ENCODE measurements at regions not wholly inside any gene's neighbourhood (a gene's known extent, or its start where the extent isn't known, plus 50 kb on each side); places are given as distances from the start of the nearest gene placed in this dataset.

DNA sequence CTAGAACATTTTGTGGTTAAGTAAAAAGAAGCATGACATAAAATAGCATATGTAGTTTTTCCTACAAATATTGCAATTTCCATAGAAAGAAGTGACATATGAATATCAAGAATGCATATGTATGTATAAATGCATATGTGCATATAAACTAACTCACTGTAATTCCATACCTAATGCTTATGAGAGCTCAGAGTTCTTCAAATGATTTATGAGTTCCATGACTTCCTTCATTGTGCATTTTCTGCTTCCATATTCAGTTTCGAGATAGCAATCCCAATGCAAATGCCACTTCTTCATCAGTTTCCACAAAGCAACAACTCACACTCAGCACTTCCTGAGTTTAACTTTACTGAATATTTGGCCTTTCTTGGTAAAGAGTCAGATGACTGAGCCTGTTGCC, 1744.3 kb upstream of the MIR17HG start:
- H3K27me3 ChIP-seq (ENCODE audit: control insufficient read depth, insufficient read depth, low read length), result no peaks in the 10 kb centered on the region
- no peaks in the 10 kb centered on the region for H3K4me1 ChIP-seq (ENCODE audit: control insufficient read depth, insufficient read depth, low read length)
- no peak overlapping the region for H3K9ac ChIP-seq (ENCODE audit: low read depth, low read length)
- H3K9me3 ChIP-seq (ENCODE audit: control insufficient read depth, insufficient read depth, low read length), result no peaks in the 10 kb centered on the region
- H3K36me3 ChIP-seq (ENCODE audit: control insufficient read depth, insufficient read depth, low read length), result no peaks in the 10 kb centered on the region
- no peak overlapping the region for H3K4me3 ChIP-seq (ENCODE audit: low read depth, low read length)

DNA sequence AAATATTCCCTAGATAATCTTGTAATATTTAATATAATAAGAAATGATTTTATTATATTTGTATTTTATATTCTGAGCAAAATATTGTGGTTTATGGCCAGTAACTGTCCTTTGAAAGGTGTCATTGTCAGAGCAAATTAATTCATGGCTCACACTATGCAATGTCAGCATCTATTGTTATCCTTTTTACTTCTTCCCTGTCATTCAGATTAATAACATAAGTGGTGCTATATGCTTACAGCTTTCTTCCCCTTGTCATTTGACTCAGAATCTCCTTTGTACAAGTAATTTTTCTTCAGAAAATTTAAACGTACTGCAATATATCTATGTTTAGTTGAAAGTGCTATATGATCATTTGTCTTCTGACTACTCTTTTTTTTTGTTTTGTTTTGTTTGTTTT, 1738.2 kb upstream of the MIR17HG start:
- H3K9ac ChIP-seq (ENCODE audit: low read depth, low read length), result no peak overlapping the region
- no peaks in the 10 kb centered on the region for H3K4me1 ChIP-seq (ENCODE audit: control insufficient read depth, insufficient read depth, low read length)
- H3K4me3 ChIP-seq (ENCODE audit: low read depth, low read length), result no peak overlapping the region
- no peaks in the 10 kb centered on the region for H3K36me3 ChIP-seq (ENCODE audit: control insufficient read depth, insufficient read depth, low read length)
- no peaks in the 10 kb centered on the region for H3K27me3 ChIP-seq (ENCODE audit: control insufficient read depth, insufficient read depth, low read length)
- H3K9me3 ChIP-seq (ENCODE audit: control insufficient read depth, insufficient read depth, low read length), result no peaks in the 10 kb centered on the region

DNA sequence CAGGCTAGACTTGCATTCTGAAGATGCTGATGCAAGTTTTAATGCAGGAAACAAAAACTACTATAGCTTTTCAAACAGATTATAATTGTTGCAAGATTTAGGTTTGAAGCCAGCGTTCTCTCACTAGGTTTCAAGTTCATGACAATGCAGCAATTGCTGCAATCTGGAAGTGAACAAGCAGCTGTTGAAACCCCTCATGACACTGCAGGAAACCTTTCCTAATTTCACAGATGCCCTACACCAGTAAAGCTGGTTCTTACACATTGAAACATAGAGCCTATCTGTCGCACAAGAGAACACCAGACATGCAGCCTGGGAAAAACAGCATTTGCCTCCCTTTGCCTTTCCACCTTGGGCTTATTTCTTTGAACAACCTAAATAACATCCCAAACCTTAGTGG, 1737.2 kb upstream of the MIR17HG start:
- Histone ChIP-seq H3K27me3 (ENCODE audit: control insufficient read depth, insufficient read depth, low read length) (no peaks in the 10 kb centered on the region), H3K36me3 (ENCODE audit: control insufficient read depth, insufficient read depth, low read length) (no peaks in the 10 kb centered on the region), H3K4me3 (ENCODE audit: low read depth, low read length) (no peak overlapping the region), H3K9ac (ENCODE audit: low read depth, low read length) (no peak overlapping the region), H3K9me3 (ENCODE audit: control insufficient read depth, insufficient read depth, low read length) (no peaks in the 10 kb centered on the region), H3K4me1 (ENCODE audit: control insufficient read depth, insufficient read depth, low read length) (no peaks in the 10 kb centered on the region)

DNA sequence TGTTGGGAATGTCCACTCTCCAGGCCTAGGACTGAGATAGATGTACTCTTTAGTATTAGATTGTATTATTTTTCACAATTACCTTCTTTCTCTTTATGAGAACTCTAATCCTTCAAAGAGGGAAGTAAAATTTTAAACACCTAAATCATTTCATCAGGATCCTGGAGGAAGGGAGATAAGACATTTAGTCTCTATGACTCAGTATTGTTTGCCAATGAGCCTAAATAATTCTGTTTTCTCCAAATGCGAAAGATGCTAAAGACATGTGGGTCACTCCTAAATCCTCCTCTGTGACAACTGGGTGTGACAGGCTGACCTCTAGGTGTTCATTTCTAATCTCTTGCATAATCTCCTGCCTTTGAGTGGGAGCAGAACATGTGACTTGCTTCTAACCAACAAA, 1736.6 kb upstream of the MIR17HG start:
- no peaks in the 10 kb centered on the region for H3K36me3 ChIP-seq (ENCODE audit: control insufficient read depth, insufficient read depth, low read length)
- no peaks in the 10 kb centered on the region for H3K27me3 ChIP-seq (ENCODE audit: control insufficient read depth, insufficient read depth, low read length)
- no peak overlapping the region for H3K9ac ChIP-seq (ENCODE audit: low read depth, low read length)
- no peaks in the 10 kb centered on the region for H3K4me1 ChIP-seq (ENCODE audit: control insufficient read depth, insufficient read depth, low read length)
- no peak overlapping the region for H3K4me3 ChIP-seq (ENCODE audit: low read depth, low read length)
- H3K9me3 ChIP-seq (ENCODE audit: control insufficient read depth, insufficient read depth, low read length), result no peaks in the 10 kb centered on the region

DNA sequence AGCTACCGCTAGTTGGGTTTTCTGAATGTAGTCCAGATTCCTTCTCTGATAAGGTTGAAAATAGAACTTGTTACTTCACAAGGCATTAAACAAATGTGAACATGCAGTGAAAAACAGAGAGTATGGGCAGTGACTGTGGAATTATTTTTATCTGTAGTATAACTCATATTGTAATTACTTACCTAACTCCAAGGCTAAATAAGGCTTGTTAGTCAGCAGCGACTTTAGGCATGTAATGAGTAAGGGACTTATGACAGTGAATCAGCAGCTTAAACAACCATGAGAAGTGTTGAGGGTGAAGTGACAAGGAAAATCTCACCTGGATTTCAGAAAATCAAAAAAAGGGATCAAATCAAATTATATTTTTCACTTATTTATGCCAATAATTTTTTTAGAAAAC, 1719.5 kb upstream of the MIR17HG start:
- Histone ChIP-seq H3K36me3 (ENCODE audit: control insufficient read depth, insufficient read depth, low read length) (no peaks in the 10 kb centered on the region), H3K9ac (ENCODE audit: low read depth, low read length) (no peak overlapping the region), H3K4me1 (ENCODE audit: control insufficient read depth, insufficient read depth, low read length) (no peaks in the 10 kb centered on the region), H3K9me3 (ENCODE audit: control insufficient read depth, insufficient read depth, low read length) (no peaks in the 10 kb centered on the region), H3K4me3 (ENCODE audit: low read depth, low read length) (no peak overlapping the region), H3K27me3 (ENCODE audit: control insufficient read depth, insufficient read depth, low read length) (no peaks in the 10 kb centered on the region)

DNA sequence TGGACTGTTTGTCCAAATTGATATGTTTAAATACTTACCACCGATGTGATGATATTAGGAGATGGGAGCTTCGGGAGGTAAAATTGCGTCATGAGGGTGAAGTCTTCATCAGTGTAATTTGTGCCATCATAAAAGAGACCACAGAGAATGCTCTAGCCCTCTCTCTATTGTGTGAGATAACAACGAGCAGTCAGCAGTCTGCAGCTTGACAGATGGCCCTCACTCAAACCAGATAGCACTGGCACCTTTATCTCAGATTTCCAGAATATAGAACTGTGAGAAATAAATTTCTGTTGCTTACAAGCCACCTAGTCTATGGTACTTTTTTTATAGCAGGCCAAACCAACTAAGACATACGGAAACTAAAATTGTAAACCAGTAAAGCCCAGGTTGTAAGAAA, 1718.9 kb upstream of the MIR17HG start:
- H3K9ac ChIP-seq (ENCODE audit: low read depth, low read length), result no peak overlapping the region
- no peak overlapping the region for H3K4me3 ChIP-seq (ENCODE audit: low read depth, low read length)
- H3K27me3 ChIP-seq (ENCODE audit: control insufficient read depth, insufficient read depth, low read length), result no peaks in the 10 kb centered on the region
- no peaks in the 10 kb centered on the region for H3K4me1 ChIP-seq (ENCODE audit: control insufficient read depth, insufficient read depth, low read length)
- no peaks in the 10 kb centered on the region for H3K9me3 ChIP-seq (ENCODE audit: control insufficient read depth, insufficient read depth, low read length)
- no peaks in the 10 kb centered on the region for H3K36me3 ChIP-seq (ENCODE audit: control insufficient read depth, insufficient read depth, low read length)

DNA sequence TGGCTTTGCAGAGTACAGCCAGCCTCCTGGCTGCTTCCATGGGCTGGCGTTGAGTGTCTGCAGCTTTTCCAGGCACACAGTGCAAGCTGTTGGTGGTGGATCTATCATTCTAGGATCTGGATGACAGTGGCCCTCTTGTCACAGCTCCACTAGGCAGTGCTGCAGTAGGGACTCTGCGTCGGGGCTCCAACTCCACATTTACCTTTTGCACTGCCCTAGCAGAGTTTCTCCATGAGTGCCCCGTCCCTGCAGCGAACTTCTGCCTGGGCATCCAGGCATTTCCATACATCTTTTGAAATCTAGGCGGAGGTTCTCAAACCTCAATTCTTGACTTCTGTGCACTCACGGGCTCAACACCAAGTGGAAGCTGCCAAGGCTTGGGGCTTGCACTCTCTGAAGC, 1697.3 kb upstream of the MIR17HG start:
- Histone ChIP-seq H3K9ac (ENCODE audit: low read depth, low read length) (no peak overlapping the region), H3K4me1 (ENCODE audit: control insufficient read depth, insufficient read depth, low read length) (no peaks in the 10 kb centered on the region), H3K4me3 (ENCODE audit: low read depth, low read length) (no peak overlapping the region), H3K36me3 (ENCODE audit: control insufficient read depth, insufficient read depth, low read length) (no peaks in the 10 kb centered on the region), H3K9me3 (ENCODE audit: control insufficient read depth, insufficient read depth, low read length) (no peaks in the 10 kb centered on the region), H3K27me3 (ENCODE audit: control insufficient read depth, insufficient read depth, low read length) (no peaks in the 10 kb centered on the region)

DNA sequence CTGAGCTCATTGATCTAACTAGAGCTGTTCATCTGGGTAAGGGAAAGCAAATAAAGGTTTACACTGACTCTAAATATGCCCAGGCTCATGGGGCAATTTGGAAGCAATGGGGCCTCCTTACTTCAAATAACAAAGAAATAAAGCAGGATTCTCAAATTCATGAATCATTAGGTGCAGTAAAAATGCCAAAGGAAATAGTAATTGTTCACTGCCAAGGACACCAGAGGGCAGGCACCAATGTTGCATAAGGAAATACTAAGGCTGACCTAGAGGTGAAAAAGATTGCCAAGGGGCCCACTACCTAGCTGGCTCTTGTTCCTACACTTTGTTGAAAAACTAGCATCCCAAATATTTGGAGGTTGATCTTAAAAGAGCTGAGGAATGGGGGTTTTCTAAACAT, 1686.7 kb upstream of the MIR17HG start:
- Histone ChIP-seq H3K9ac (ENCODE audit: low read depth, low read length) (no peak overlapping the region), H3K9me3 (ENCODE audit: control insufficient read depth, insufficient read depth, low read length) (no peaks in the 10 kb centered on the region), H3K27me3 (ENCODE audit: control insufficient read depth, insufficient read depth, low read length) (no peaks in the 10 kb centered on the region), H3K4me1 (ENCODE audit: control insufficient read depth, insufficient read depth, low read length) (no peaks in the 10 kb centered on the region), H3K4me3 (ENCODE audit: low read depth, low read length) (no peak overlapping the region), H3K36me3 (ENCODE audit: control insufficient read depth, insufficient read depth, low read length) (no peaks in the 10 kb centered on the region)

DNA sequence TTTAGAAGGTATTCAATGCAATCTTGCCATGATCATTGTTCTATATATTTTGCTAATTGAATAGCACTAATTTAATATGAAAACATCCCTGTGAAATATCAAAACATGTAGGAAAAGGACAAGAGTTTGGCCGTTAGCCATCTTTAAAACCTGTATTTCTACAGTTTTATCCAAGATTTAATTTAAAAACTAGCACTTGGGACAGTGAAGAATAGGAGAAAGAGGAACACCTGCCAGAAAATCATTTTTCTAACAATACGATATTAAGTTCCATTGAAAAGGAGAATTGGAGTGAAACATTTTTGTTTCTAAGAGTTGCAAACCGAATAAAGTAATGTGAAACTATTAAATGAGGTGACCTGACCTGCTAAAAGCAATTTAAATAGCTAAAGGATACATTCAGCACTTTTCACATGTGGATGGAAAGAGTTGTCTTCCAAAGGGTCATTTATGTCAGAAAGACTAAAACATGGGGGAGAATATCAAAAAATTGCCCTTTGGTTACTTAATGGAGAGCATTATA, 1673.6 kb upstream of the MIR17HG start:
- Histone ChIP-seq H3K36me3 (ENCODE audit: control insufficient read depth, insufficient read depth, low read length) (no peaks in the 10 kb centered on the region), H3K9ac (ENCODE audit: low read depth, low read length) (no peak overlapping the region), H3K4me3 (ENCODE audit: low read depth, low read length) (no peak overlapping the region), H3K4me1 (ENCODE audit: control insufficient read depth, insufficient read depth, low read length) (no peaks in the 10 kb centered on the region), H3K27me3 (ENCODE audit: control insufficient read depth, insufficient read depth, low read length) (no peaks in the 10 kb centered on the region), H3K9me3 (ENCODE audit: control insufficient read depth, insufficient read depth, low read length) (no peaks in the 10 kb centered on the region)

DNA sequence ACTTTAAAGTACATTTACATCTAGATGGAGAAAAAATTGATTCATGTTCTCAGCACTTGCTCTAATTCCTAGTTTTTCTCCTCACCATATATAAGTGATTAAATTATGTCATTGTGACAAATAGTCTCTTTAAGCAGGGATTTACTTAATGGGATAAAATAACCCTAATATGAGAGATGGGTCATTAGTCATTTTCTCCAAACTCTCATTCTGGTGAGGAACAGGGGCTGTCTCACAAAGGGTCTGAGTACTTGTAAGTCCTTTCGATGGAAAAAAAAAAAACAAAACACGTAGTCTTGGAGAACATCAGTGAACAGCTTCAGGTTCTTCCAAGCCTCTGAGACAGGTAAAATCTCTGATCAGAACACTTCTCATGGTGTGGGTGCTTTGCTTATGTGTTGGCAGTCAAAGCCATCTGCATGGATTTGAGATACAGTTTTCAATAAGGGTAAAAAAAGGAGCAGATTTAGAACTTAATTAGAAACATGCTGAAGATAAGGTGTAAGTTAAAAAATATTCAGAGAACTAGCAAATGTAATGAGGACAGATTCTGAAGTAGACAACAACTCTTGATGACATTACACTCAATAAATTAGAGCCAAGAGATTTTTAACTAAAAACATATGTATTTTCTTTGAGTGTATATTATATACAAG, 1668.9 kb upstream of the MIR17HG start:
- Histone ChIP-seq H3K9me3 (ENCODE audit: control insufficient read depth, insufficient read depth, low read length) (no peaks in the 10 kb centered on the region), H3K27me3 (ENCODE audit: control insufficient read depth, insufficient read depth, low read length) (no peaks in the 10 kb centered on the region), H3K4me1 (ENCODE audit: control insufficient read depth, insufficient read depth, low read length) (no peaks in the 10 kb centered on the region), H3K4me3 (ENCODE audit: low read depth, low read length) (no peak overlapping the region), H3K9ac (ENCODE audit: low read depth, low read length) (no peak overlapping the region), H3K36me3 (ENCODE audit: control insufficient read depth, insufficient read depth, low read length) (no peaks in the 10 kb centered on the region)

DNA sequence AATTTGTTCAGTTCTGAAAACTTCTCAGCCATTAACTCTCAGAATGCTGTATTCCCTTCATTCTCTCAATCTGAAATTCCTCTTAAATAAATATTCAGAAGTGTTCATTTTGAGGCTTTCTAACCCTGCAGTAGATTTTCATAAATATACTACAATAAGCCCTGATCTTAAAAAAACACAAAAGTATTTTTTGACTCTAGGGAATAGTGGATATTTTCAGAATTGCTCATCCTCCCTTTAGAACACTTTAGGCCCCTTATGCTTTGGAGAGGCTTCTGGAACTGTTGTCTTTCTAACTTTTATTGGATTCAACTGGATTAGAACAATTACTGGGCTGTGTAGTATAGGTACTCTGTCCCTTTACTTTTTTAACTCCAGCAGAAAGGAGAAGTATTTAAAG, 1662.6 kb upstream of the MIR17HG start:
- Histone ChIP-seq H3K4me1 (ENCODE audit: control insufficient read depth, insufficient read depth, low read length) (no peaks in the 10 kb centered on the region), H3K27me3 (ENCODE audit: control insufficient read depth, insufficient read depth, low read length) (no peaks in the 10 kb centered on the region), H3K9ac (ENCODE audit: low read depth, low read length) (no peak overlapping the region), H3K4me3 (ENCODE audit: low read depth, low read length) (no peak overlapping the region), H3K9me3 (ENCODE audit: control insufficient read depth, insufficient read depth, low read length) (no peaks in the 10 kb centered on the region), H3K36me3 (ENCODE audit: control insufficient read depth, insufficient read depth, low read length) (no peaks in the 10 kb centered on the region)

DNA sequence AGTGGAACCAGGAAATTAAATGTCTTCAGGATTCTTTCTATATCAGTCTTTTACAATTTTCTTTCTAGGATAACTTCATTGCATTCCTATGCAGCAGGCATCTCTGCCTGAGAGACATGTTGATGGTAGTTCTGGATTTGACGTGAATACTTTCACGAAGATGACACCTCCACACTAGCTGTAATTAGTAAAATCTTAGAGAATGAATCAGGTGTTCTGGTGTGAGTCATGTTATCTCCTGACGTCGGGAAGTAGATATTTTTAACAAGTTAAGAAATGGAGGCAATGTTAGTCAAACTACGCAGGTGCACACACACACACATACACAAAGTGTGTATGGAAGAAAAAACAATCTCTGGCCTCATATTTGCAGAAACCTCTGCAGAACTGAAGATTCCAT, 1661.3 kb upstream of the MIR17HG start:
- Histone ChIP-seq H3K27me3 (ENCODE audit: control insufficient read depth, insufficient read depth, low read length) (no peaks in the 10 kb centered on the region), H3K4me3 (ENCODE audit: low read depth, low read length) (no peak overlapping the region), H3K4me1 (ENCODE audit: control insufficient read depth, insufficient read depth, low read length) (no peaks in the 10 kb centered on the region), H3K9ac (ENCODE audit: low read depth, low read length) (no peak overlapping the region), H3K36me3 (ENCODE audit: control insufficient read depth, insufficient read depth, low read length) (no peaks in the 10 kb centered on the region), H3K9me3 (ENCODE audit: control insufficient read depth, insufficient read depth, low read length) (no peaks in the 10 kb centered on the region)
